HL-60 (cell line): ENCODE measurements at regions not wholly inside any gene's neighbourhood (a gene's known extent, or its start where the extent isn't known, plus 50 kb on each side); places are given as distances from the start of the nearest gene placed in this dataset.
"Not testable (repeated sequence)": the region's sequence is repeated elsewhere in the genome, so short reads cannot be mapped to it uniquely, and the experiment has no call there.

ENCODE experiments used
- DNase-seq, 2 experiments: peaks; one replicate each; pipeline ENCODE4 v3.0.0-alpha.2; 2010 to 2020; ENCODE audit warnings: low read depth in 1 of 2, low spot score in 1 of 2
- H3K27ac ChIP-seq: fragments of 250-450 bp; sonication (Bioruptor Pico); replicated peaks from 2 replicates; pipeline ENCODE4 v1.5.1; 2020; ENCODE audit warnings: mild to moderate bottlenecking, moderate library complexity
- H3K27me3 ChIP-seq: fragments of 250-450 bp; sonication (Bioruptor Pico); 2 replicates; pipeline ENCODE4 v1.5.1; 2021; ENCODE audit warnings: mild to moderate bottlenecking, moderate library complexity; ENCODE audit not compliant: insufficient read depth, poor library complexity, severe bottlenecking
- H3K4me3 ChIP-seq: replicated peaks from 2 replicates; pipeline ENCODE4 v1.5.1; 2011; ENCODE audit warnings: mild to moderate bottlenecking, control low read depth, low read length; ENCODE audit not compliant: insufficient read depth
- GABPA ChIP-seq: IDR thresholded peaks from 2 replicates; pipeline ENCODE4 v1.6.1; 2012; ENCODE audit warnings: low read depth
- POLR2AphosphoS5 ChIP-seq: IDR thresholded peaks from 2 replicates; pipeline ENCODE4 v1.6.1; 2012; ENCODE audit warnings: low read depth
- SPI1 ChIP-seq: IDR thresholded peaks from 2 replicates; pipeline ENCODE4 v1.6.1; 2012; ENCODE audit warnings: low read depth, mild to moderate bottlenecking, borderline replicate concordance
- TF ChIP-seq, protein P1 (sequence below): IDR thresholded peaks from 2 replicates; pipeline ENCODE4 v1.6.1; 2012; ENCODE audit warnings: low read depth; ENCODE audit not compliant: insufficient replicate concordance
- TF ChIP-seq, protein P2 (sequence below): IDR thresholded peaks from one replicate; pipeline ENCODE4 v1.5.1; 2011; ENCODE audit warnings: low read length, control low read depth, inconsistent platforms; ENCODE audit not compliant: insufficient read depth

- DNase-seq: no peak
- Histone ChIP-seq H3K4me3 (no peak overlapping the region), H3K27me3 (no peaks in the 10 kb centered on the region), H3K27ac (no peak overlapping the region)
- no peak for TF ChIP-seq GABPA
- TF ChIP-seq, protein P1, sequence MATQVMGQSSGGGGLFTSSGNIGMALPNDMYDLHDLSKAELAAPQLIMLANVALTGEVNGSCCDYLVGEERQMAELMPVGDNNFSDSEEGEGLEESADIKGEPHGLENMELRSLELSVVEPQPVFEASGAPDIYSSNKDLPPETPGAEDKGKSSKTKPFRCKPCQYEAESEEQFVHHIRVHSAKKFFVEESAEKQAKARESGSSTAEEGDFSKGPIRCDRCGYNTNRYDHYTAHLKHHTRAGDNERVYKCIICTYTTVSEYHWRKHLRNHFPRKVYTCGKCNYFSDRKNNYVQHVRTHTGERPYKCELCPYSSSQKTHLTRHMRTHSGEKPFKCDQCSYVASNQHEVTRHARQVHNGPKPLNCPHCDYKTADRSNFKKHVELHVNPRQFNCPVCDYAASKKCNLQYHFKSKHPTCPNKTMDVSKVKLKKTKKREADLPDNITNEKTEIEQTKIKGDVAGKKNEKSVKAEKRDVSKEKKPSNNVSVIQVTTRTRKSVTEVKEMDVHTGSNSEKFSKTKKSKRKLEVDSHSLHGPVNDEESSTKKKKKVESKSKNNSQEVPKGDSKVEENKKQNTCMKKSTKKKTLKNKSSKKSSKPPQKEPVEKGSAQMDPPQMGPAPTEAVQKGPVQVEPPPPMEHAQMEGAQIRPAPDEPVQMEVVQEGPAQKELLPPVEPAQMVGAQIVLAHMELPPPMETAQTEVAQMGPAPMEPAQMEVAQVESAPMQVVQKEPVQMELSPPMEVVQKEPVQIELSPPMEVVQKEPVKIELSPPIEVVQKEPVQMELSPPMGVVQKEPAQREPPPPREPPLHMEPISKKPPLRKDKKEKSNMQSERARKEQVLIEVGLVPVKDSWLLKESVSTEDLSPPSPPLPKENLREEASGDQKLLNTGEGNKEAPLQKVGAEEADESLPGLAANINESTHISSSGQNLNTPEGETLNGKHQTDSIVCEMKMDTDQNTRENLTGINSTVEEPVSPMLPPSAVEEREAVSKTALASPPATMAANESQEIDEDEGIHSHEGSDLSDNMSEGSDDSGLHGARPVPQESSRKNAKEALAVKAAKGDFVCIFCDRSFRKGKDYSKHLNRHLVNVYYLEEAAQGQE: no peak
- TF ChIP-seq POLR2AphosphoS5: no peak
- TF ChIP-seq SPI1: no peak
- TF ChIP-seq, protein P2, sequence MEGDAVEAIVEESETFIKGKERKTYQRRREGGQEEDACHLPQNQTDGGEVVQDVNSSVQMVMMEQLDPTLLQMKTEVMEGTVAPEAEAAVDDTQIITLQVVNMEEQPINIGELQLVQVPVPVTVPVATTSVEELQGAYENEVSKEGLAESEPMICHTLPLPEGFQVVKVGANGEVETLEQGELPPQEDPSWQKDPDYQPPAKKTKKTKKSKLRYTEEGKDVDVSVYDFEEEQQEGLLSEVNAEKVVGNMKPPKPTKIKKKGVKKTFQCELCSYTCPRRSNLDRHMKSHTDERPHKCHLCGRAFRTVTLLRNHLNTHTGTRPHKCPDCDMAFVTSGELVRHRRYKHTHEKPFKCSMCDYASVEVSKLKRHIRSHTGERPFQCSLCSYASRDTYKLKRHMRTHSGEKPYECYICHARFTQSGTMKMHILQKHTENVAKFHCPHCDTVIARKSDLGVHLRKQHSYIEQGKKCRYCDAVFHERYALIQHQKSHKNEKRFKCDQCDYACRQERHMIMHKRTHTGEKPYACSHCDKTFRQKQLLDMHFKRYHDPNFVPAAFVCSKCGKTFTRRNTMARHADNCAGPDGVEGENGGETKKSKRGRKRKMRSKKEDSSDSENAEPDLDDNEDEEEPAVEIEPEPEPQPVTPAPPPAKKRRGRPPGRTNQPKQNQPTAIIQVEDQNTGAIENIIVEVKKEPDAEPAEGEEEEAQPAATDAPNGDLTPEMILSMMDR: no peak
Measured at GRCh38 chrX:3440981-3441380, 94.5 kb upstream of the MXRA5 start.

- not testable (repeated sequence) for DNase-seq, H3K27ac ChIP-seq, H3K4me3 ChIP-seq, H3K27me3 ChIP-seq
Measured at GRCh38 chrX:3435916-3436315, 89.5 kb upstream of the MXRA5 start.

GRCh38 chrX:3435057-3435456 is 88.6 kb upstream of the MXRA5 start:
- Histone ChIP-seq H3K4me3 (no peak overlapping the region), H3K27me3 (no peaks in the 10 kb centered on the region), H3K27ac (no peak overlapping the region)
- TF ChIP-seq, protein P2: no peak
- no peak for TF ChIP-seq POLR2AphosphoS5
- TF ChIP-seq, protein P1: no peak
- no peak for TF ChIP-seq GABPA
- no peak for TF ChIP-seq SPI1
- no peak for DNase-seq

- TF ChIP-seq, protein P1: no peak
- TF ChIP-seq SPI1: no peak
- TF ChIP-seq POLR2AphosphoS5: no peak
- no peak for TF ChIP-seq GABPA
- TF ChIP-seq, protein P2: no peak
- H3K27me3 ChIP-seq: no peaks in the 10 kb centered on the region
Measured at GRCh38 chrX:3428792-3429191, 82.3 kb upstream of the MXRA5 start.

More at GRCh38 chrX:3428792-3429191, 82.3 kb upstream of the MXRA5 start:
- no peak for DNase-seq
- Histone ChIP-seq H3K4me3 (no peak overlapping the region), H3K27ac (no peak overlapping the region)
